GM12873 (cell line): ENCODE measurements at regions not wholly inside any gene's neighbourhood (a gene's known extent, or its start where the extent isn't known, plus 50 kb on each side); places are given as distances from the start of the nearest gene placed in this dataset.

Experiments used
- CTCF ChIP-seq: IDR thresholded peaks from 2 replicates; pipeline ENCODE4 v1.5.1; 2012; ENCODE audit warnings: low read depth, mild to moderate bottlenecking, moderate library complexity, low read length, control low read depth; ENCODE audit not compliant: insufficient read depth; ENCODE audit errors: missing control alignments

GRCh38 chrX:45771114-45771513 lies 570.4 kb upstream of the DIPK2B start:
- TF ChIP-seq CTCF = no peak

- no peak for TF ChIP-seq CTCF
Observed at GRCh38 chrX:45769761-45770582, 569.3 kb upstream of the DIPK2B start.

GRCh38 chrX:45768666-45769236 lies 568.1 kb upstream of the DIPK2B start:
- no peak for TF ChIP-seq CTCF

GRCh38 chrX:45766981-45767501 lies 566.4 kb upstream of the DIPK2B start:
- TF ChIP-seq CTCF = no peak

- TF ChIP-seq CTCF = no peak
Observed at GRCh38 chrX:45765767-45766166, 565.1 kb upstream of the DIPK2B start.

- TF ChIP-seq CTCF = no peak
Observed at GRCh38 chrX:45765281-45765680, 564.6 kb upstream of the DIPK2B start.
